SK-N-SH (cell line): ENCODE measurements at regions not wholly inside any gene's neighbourhood (a gene's known extent, or its start where the extent isn't known, plus 50 kb on each side); places are given as distances from the start of the nearest gene placed in this dataset.

Experiments
- CTCF ChIP-seq: fragments of 200-600 bp; sonication (generic); IDR thresholded peaks from 2 replicates; pipeline ENCODE4 v1.6.1; 2017; ENCODE audit warnings: antibody characterized with exemption, mild to moderate bottlenecking, moderate library complexity
- FOXJ3 ChIP-seq: sonication (generic); formaldehyde crosslinking; IDR thresholded peaks from 2 replicates; pipeline ENCODE4 v1.5.1; 2020; ENCODE audit warnings: mild to moderate bottlenecking, missing genetic modification reagents
- POLR2AphosphoS5 ChIP-seq: IDR thresholded peaks from 2 replicates; pipeline ENCODE4 v1.6.1; 2012; ENCODE audit warnings: low read depth, low read length
- REST ChIP-seq: IDR thresholded peaks from 2 replicates; pipeline ENCODE4 v1.6.1; 2012; ENCODE audit warnings: mild to moderate bottlenecking, low read depth, low read length, moderate library complexity
- RFX5 ChIP-seq: IDR thresholded peaks from 2 replicates; pipeline ENCODE4 v1.6.1; 2012; ENCODE audit warnings: mild to moderate bottlenecking, improper control_type of control experiment, low read length

GRCh38 chr6:145208474-145208873 lies 526.8 kb downstream of the EPM2A start:
- no peak for TF ChIP-seq CTCF
- no peak for TF ChIP-seq FOXJ3 (CRISPR knock-in tag)
- TF ChIP-seq POLR2AphosphoS5: no peak
- no peak for TF ChIP-seq RFX5
- TF ChIP-seq REST: no peak
